GM12873 (cell line): ENCODE measurements at regions not wholly inside any gene's neighbourhood (a gene's known extent, or its start where the extent isn't known, plus 50 kb on each side); places are given as distances from the start of the nearest gene placed in this dataset.

Experiments
- CTCF ChIP-seq: IDR thresholded peaks from 2 replicates; pipeline ENCODE4 v1.5.1; 2012; ENCODE audit warnings: low read depth, mild to moderate bottlenecking, moderate library complexity, low read length, control low read depth; ENCODE audit not compliant: insufficient read depth; ENCODE audit errors: missing control alignments

- TF ChIP-seq CTCF: no peak
These were observed 154.1 kb upstream of the SYT10 start for GRCh38 chr12:33593753-33594152.

- no peak for TF ChIP-seq CTCF
These were observed 156.4 kb upstream of the SYT10 start for GRCh38 chr12:33596061-33596460.

- no peak for TF ChIP-seq CTCF
These were observed 157.2 kb upstream of the SYT10 start for GRCh38 chr12:33596814-33597213.

- no peak for TF ChIP-seq CTCF
These were observed 162.9 kb upstream of the SYT10 start for GRCh38 chr12:33602515-33602914.

DNA sequence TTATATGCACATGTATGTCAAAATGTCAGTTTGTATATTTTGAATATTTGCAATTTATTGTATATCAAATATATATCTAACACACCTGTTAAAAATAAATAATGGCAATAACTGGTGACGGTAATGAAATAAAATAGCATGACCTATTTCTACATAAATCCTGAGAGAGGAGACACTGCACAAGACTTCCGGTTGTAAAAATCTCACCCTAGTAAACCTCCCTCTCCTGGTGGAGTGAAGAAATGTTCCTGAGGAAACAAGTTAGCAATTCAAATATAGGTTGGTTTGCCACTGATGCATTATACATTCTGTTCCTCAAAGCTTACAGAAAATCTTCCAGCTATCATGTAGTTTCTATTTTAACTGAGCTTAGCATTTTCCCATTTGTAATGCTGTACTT, 166.1 kb upstream of the SYT10 start:
- TF ChIP-seq CTCF: no peak

- no peak for TF ChIP-seq CTCF
These were observed 170.3 kb upstream of the SYT10 start for GRCh38 chr12:33609910-33610309.

GRCh38 chr12:33614630-33615029, 175.0 kb upstream of the SYT10 start:
- no peak for TF ChIP-seq CTCF
